ENCODE measurements at regions not wholly inside any gene's neighbourhood (a gene's known extent, or its start where the extent isn't known, plus 50 kb on each side); places are given as distances from the start of the nearest gene placed in this dataset.

DNA sequence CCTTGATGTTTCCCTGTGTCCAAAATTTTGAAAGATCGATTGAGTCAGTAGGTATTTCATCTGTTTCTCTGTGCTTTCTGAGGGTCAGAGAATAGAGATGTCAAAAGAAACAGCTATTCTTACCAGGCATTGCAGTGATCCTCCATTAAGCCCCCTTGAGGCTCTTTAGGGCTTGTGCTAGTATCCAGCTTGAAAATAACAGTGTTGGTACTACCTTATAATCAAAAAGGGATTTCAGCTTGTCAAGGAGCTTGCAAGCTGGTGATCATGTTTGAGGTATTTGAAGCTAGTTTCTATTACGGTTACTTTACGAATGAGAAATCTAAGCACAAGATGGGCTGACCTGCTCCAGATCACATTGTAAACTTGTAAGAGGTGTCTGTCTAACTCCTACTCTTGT is 103.4 kb downstream of the EDEM1 start (continued):
- no peak for TF ChIP-seq HOXB5 (CRISPR knock-in tag; IDR thresholded peaks at IDR 0.05)
- no peak for TF ChIP-seq RNF2 (IDR thresholded peaks at IDR 0.05; ENCODE audit: borderline replicate concordance, low read depth)
- TF ChIP-seq, protein P1, sequence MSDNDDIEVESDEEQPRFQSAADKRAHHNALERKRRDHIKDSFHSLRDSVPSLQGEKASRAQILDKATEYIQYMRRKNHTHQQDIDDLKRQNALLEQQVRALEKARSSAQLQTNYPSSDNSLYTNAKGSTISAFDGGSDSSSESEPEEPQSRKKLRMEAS (IDR thresholded peaks at IDR 0.05) = no peak
- no peak for TF ChIP-seq TP53 (CRISPR knock-in tag; IDR thresholded peaks at IDR 0.05)
- no peak for TF ChIP-seq RARB (CRISPR knock-in tag; IDR thresholded peaks at IDR 0.05)

DNA sequence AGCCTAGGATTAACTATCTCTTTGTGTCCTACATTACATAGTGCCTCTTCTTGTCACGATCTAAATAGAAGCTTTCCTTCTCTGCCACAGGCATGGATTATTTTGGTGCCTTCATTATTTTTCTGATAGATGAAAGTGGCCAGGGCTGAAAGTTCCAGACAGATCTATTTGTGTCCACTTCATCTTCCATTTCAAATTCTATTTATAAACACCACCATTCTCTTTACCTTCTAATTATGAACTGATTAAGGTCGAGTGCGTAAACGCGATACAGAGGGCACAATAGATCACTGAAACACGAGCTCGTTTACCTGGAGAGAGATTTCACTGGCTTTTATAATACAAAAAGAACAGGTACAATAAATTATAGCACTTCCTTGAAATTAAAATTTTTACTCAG is 105.0 kb downstream of the EDEM1 start:
- Histone ChIP-seq H3K4me1 (no peaks in the 10 kb centered on the region), H3K4me3 (no peak overlapping the region), H3K27ac (no peak overlapping the region), H3K4me2 (no peak overlapping the region), H3K9me3 (peaks cover 7% of the 10 kb centered on the region; the same call in 1 of the 3 replicates)
- CTCF ChIA-PET = interaction anchor here (0.6 kb wide), 1 partner anchor 370 kb away, joined by 4 read pairs; no protein-coding TSS in a partner anchor
- TF ChIP-seq, protein P2, sequence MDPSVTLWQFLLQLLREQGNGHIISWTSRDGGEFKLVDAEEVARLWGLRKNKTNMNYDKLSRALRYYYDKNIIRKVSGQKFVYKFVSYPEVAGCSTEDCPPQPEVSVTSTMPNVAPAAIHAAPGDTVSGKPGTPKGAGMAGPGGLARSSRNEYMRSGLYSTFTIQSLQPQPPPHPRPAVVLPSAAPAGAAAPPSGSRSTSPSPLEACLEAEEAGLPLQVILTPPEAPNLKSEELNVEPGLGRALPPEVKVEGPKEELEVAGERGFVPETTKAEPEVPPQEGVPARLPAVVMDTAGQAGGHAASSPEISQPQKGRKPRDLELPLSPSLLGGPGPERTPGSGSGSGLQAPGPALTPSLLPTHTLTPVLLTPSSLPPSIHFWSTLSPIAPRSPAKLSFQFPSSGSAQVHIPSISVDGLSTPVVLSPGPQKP (IDR thresholded peaks at IDR 0.05; ENCODE audit: low read depth, low read length) = no peak
- no peak for TF ChIP-seq JUNB (IDR thresholded peaks at IDR 0.05)
- no peak for TF ChIP-seq RFX5 (IDR thresholded peaks at IDR 0.05)
- FAIRE-seq = no peak
- POLR2A ChIA-PET = no interaction called here
- DNase-seq (ENCODE audit: low read depth in 1 of 2, low spot score in 1 of 2) = no peak
- WGBS (ENCODE audit: missing lambda C conversion rate) = 43% methylated on average over 7 of the region's 7 CpGs
- ATAC-seq = no peak

DNA sequence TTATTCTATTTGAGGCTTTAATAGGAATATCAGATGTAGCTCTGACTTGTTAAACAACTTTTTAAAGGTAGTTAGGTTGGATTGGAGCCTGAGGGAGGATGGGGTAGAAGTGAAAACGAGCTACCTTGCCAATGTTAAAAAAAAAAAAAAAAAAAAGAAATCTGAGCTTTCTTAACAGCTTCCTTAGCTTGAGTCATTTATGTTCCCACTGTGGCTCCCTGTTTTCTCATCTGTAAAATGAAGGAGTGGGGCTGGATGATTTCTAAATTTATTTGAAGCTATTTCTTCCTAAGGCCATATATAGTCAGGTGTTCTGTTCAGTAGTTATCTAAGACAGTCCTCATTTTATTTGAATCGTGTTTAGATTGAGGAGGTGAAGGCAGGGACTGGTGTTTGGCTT is 105.7 kb downstream of the EDEM1 start:
- no peak for FAIRE-seq
- no peak for TF ChIP-seq EHMT2 (IDR thresholded peaks at IDR 0.05; ENCODE audit: low read depth)
- TF ChIP-seq, protein P3, sequence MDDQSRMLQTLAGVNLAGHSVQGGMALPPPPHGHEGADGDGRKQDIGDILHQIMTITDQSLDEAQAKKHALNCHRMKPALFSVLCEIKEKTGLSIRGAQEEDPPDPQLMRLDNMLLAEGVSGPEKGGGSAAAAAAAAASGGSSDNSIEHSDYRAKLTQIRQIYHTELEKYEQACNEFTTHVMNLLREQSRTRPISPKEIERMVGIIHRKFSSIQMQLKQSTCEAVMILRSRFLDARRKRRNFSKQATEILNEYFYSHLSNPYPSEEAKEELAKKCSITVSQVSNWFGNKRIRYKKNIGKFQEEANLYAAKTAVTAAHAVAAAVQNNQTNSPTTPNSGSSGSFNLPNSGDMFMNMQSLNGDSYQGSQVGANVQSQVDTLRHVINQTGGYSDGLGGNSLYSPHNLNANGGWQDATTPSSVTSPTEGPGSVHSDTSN (IDR thresholded peaks at IDR 0.05) = no peak
- no peak for TF ChIP-seq RARB (CRISPR knock-in tag; IDR thresholded peaks at IDR 0.05)
- no peak for TF ChIP-seq HDAC2 (IDR thresholded peaks at IDR 0.05)
- TF ChIP-seq, protein P4, sequence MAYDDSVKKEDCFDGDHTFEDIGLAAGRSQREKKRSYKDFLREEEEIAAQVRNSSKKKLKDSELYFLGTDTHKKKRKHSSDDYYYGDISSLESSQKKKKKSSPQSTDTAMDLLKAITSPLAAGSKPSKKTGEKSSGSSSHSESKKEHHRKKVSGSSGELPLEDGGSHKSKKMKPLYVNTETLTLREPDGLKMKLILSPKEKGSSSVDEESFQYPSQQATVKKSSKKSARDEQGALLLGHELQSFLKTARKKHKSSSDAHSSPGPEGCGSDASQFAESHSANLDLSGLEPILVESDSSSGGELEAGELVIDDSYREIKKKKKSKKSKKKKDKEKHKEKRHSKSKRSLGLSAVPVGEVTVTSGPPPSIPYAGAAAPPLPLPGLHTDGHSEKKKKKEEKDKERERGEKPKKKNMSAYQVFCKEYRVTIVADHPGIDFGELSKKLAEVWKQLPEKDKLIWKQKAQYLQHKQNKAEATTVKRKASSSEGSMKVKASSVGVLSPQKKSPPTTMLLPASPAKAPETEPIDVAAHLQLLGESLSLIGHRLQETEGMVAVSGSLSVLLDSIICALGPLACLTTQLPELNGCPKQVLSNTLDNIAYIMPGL (CRISPR knock-in tag; IDR thresholded peaks at IDR 0.05; ENCODE audit: borderline replicate concordance) = no peak
- TF ChIP-seq ESRRA (IDR thresholded peaks at IDR 0.05; ENCODE audit: borderline replicate concordance, low read length) = no peak
- TF ChIP-seq SREBF2 (IDR thresholded peaks at IDR 0.05) = no peak
- no peak for TF ChIP-seq PHF8 (IDR thresholded peaks at IDR 0.05; ENCODE audit: borderline replicate concordance, low read depth)
- no peak for TF ChIP-seq CEBPB (IDR thresholded peaks at IDR 0.05)
- no peak for TF ChIP-seq ZSCAN20 (CRISPR knock-in tag; IDR thresholded peaks at IDR 0.05)
- TF ChIP-seq ZFP36 (IDR thresholded peaks at IDR 0.05; ENCODE audit: borderline replicate concordance, partially characterized antibody) = no peak
- TF ChIP-seq, protein P2 (IDR thresholded peaks at IDR 0.05; ENCODE audit: low read depth, low read length) = no peak
- no peak for TF ChIP-seq EP300 (IDR thresholded peaks at IDR 0.05)
- POLR2A ChIA-PET = no interaction called here
- CTCF ChIA-PET = interaction anchor here (0.6 to 1.2 kb wide), 4 partner anchors 13 to 942 kb away, joined by 3 to 4 read pairs (median 4); no protein-coding TSS in a partner anchor
- Histone ChIP-seq H3K4me1 (no peaks in the 10 kb centered on the region), H3K9me3 (peaks cover 1% of the 10 kb centered on the region; the same call in 1 of the 3 replicates), H3K4me3 (no peak overlapping the region), H3K4me2 (no peak overlapping the region), H3K27ac (no peak overlapping the region)
- WGBS (ENCODE audit: missing lambda C conversion rate) = 2% methylated on average over 2 of the region's 2 CpGs
- DNase-seq (ENCODE audit: low read depth in 1 of 2, low spot score in 1 of 2) = no peak
- ATAC-seq = no peak

Measured in A549 (cell line).